ENCODE measurements at regions not wholly inside any gene's neighbourhood (a gene's known extent, or its start where the extent isn't known, plus 50 kb on each side); places are given as distances from the start of the nearest gene placed in this dataset.

- Histone ChIP-seq H3K36me3 (replicated peaks in 1 of 2; ENCODE audit: control insufficient read depth in 1 of 2, insufficient read depth in 2 of 2, low read length in 1 of 2) (peaks cover 4 to 7% of the 10 kb centered on the region in 2 experiments), H3K27me3 (ENCODE audit: insufficient read depth) (no peaks in the 10 kb centered on the region), H3K9me2 (no peaks in the 10 kb centered on the region), H3K9me3 (no peaks in the 10 kb centered on the region), H3F3A (replicated peaks; ENCODE audit: insufficient read depth) (peaks cover 9% of the 10 kb centered on the region), H4K20me1 (ENCODE audit: insufficient read depth) (no peaks in the 10 kb centered on the region), H2AFZ (ENCODE audit: low read depth) (no peak overlapping the region), H3K27ac (ENCODE audit: low read depth in 2 of 2, low read length in 1 of 2) (peak overlapping the region in 1 of 2 experiments; percentile 56; a peak in 2 of 4 replicates), H3K4me1 (ENCODE audit: control insufficient read depth in 1 of 2, insufficient read depth in 2 of 2, low read depth in 1 of 2, low read length in 1 of 2) (peaks cover 0 to 20% of the 10 kb centered on the region in 2 experiments; a peak in 2 of 4 replicates), H3K9ac (no peak overlapping the region), H3K4me2 (no peak overlapping the region), H3K79me2 (ENCODE audit: insufficient read depth) (peaks cover 19% of the 10 kb centered on the region; the same call in 1 of the 2 replicates), H3K4me3 (ENCODE audit: low read depth in 2 of 2, low read length in 1 of 2) (no peak overlapping the region)
- WGBS (ENCODE audit: low lambda C conversion rate), result 84% methylated on average over 7 of the region's 7 CpGs
- CTCF ChIA-PET, result interaction anchor here (0.7 to 2.0 kb wide), 8 partner anchors 11 to 476 kb away, joined by 3 to 6 read pairs (median 5); no protein-coding TSS in a partner anchor
- TF ChIP-seq MEF2A (IDR thresholded peaks at IDR 0.05; ENCODE audit: borderline replicate concordance, low read depth) (no peak), JUND (IDR thresholded peaks at IDR 0.05) (no peak), SIN3A (IDR thresholded peaks at IDR 0.05; ENCODE audit: borderline replicate concordance, low read depth, low read length) (no peak), EP300 (IDR thresholded peaks at IDR 0.05; ENCODE audit: borderline replicate concordance in 1 of 2, low read depth in 1 of 2, low read length in 1 of 2) (no peak), RCOR1 (IDR thresholded peaks at IDR 0.05; ENCODE audit: low read length) (no peak), IRF3 (IDR thresholded peaks at IDR 0.05; ENCODE audit: low read depth, low read length) (no peak), POLR2AphosphoS5 (IDR thresholded peaks at IDR 0.05; ENCODE audit: low read depth, low read length) (no peak), FOXJ3 (CRISPR knock-in tag; IDR thresholded peaks at IDR 0.05) (no peak), NRF1 (IDR thresholded peaks at IDR 0.05; ENCODE audit: low read depth, low read length) (no peak), FOSL2 (IDR thresholded peaks at IDR 0.05; ENCODE audit: borderline replicate concordance, low read depth) (no peak), GATA2 (CRISPR knock-in tag; IDR thresholded peaks at IDR 0.05) (no peak), SMC3 (IDR thresholded peaks at IDR 0.05; ENCODE audit: low read depth, low read length) (no peak), CHD2 (IDR thresholded peaks at IDR 0.05; ENCODE audit: low read length, partially characterized antibody) (no peak), MXI1 (IDR thresholded peaks at IDR 0.05; ENCODE audit: low read depth, low read length) (no peak)
- TF ChIP-seq, protein P1, sequence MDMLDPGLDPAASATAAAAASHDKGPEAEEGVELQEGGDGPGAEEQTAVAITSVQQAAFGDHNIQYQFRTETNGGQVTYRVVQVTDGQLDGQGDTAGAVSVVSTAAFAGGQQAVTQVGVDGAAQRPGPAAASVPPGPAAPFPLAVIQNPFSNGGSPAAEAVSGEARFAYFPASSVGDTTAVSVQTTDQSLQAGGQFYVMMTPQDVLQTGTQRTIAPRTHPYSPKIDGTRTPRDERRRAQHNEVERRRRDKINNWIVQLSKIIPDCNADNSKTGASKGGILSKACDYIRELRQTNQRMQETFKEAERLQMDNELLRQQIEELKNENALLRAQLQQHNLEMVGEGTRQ (IDR thresholded peaks at IDR 0.05; ENCODE audit: borderline replicate concordance, low read depth, low read length), result no peak
- POLR2A ChIA-PET, result interaction anchor here (1.0 to 1.6 kb wide), 3 partner anchors 20 to 249 kb away, joined by 3 to 4 read pairs (median 4); no protein-coding TSS in a partner anchor
- DNase-seq, result peak; percentile 62
Observed at GRCh38 chr3:44019736-44020135, 221.9 kb upstream of the TOPAZ1 start.

DNA sequence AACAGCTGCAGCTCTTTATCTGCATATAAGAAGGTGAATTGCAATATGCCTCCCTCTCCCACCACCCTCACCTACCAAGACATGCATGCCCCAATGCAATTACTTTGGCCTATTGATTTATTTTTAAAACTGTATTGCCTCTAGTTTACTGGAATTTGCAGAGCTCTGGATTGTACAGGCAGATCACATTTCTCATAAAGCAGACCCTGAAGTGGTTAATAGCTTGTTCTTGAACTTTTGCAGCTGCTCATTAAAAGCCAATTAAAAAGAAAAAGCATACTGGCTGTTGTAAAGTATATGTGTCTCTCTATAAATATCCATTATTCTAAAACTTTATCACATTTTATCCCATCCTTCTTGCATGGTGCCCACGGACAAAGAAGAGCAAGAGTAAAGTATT is 221.5 kb upstream of the TOPAZ1 start:
- peaks cover 0 to 20% of the 10 kb centered on the region in 2 experiments; a peak in 2 of 4 replicates for H3K4me1 ChIP-seq (ENCODE audit: control insufficient read depth in 1 of 2, insufficient read depth in 2 of 2, low read depth in 1 of 2, low read length in 1 of 2)
- peak overlapping the region in 1 of 2 experiments; percentile 56; a peak in 2 of 4 replicates for H3K27ac ChIP-seq (ENCODE audit: low read depth in 2 of 2, low read length in 1 of 2)
- no peaks in the 10 kb centered on the region for H4K20me1 ChIP-seq (ENCODE audit: insufficient read depth)
- peaks cover 19% of the 10 kb centered on the region; the same call in 1 of the 2 replicates for H3K79me2 ChIP-seq (ENCODE audit: insufficient read depth)
- POLR2A ChIA-PET, result interaction anchor here (1.0 to 1.6 kb wide), 3 partner anchors 20 to 250 kb away, joined by 3 to 4 read pairs (median 4); no protein-coding TSS in a partner anchor
- H3K4me2 ChIP-seq, result no peak overlapping the region
- no peak overlapping the region for H2AFZ ChIP-seq (ENCODE audit: low read depth)
- H3K4me3 ChIP-seq (ENCODE audit: low read depth in 2 of 2, low read length in 1 of 2), result no peak overlapping the region
- no peaks in the 10 kb centered on the region for H3K27me3 ChIP-seq (ENCODE audit: insufficient read depth)
- 48% methylated on average over 1 of the region's 1 CpG for WGBS (ENCODE audit: low lambda C conversion rate)
- DNase-seq, result no peak
- CTCF ChIA-PET, result interaction anchor here (0.7 to 2.0 kb wide), 7 partner anchors 11 to 476 kb away, joined by 3 to 6 read pairs (median 5); no protein-coding TSS in a partner anchor
- H3K36me3 ChIP-seq (replicated peaks in 1 of 2; ENCODE audit: control insufficient read depth in 1 of 2, insufficient read depth in 2 of 2, low read length in 1 of 2), result peaks cover 3 to 4% of the 10 kb centered on the region in 2 experiments
- no peaks in the 10 kb centered on the region for H3K9me3 ChIP-seq
- no peaks in the 10 kb centered on the region for H3K9me2 ChIP-seq
- H3K9ac ChIP-seq, result no peak overlapping the region
- H3F3A ChIP-seq (replicated peaks; ENCODE audit: insufficient read depth), result peaks cover 9% of the 10 kb centered on the region
- TF ChIP-seq SIN3A (IDR thresholded peaks at IDR 0.05; ENCODE audit: borderline replicate concordance, low read depth, low read length) (no peak), FOXM1 (IDR thresholded peaks at IDR 0.05; ENCODE audit: low read depth) (no peak), IRF3 (IDR thresholded peaks at IDR 0.05; ENCODE audit: low read depth, low read length) (no peak), RFX5 (IDR thresholded peaks at IDR 0.05; ENCODE audit: low read length) (no peak), ZBTB33 (IDR thresholded peaks at IDR 0.05; ENCODE audit: borderline replicate concordance, low read depth) (no peak), FOXJ3 (CRISPR knock-in tag; IDR thresholded peaks at IDR 0.05) (no peak), RAD21 (IDR thresholded peaks at IDR 0.05; ENCODE audit: low read length) (no peak), MEF2A (IDR thresholded peaks at IDR 0.05; ENCODE audit: borderline replicate concordance, low read depth) (no peak), RXRA (IDR thresholded peaks at IDR 0.05; ENCODE audit: borderline replicate concordance, low read depth) (no peak), NRF1 (IDR thresholded peaks at IDR 0.05; ENCODE audit: low read depth, low read length) (no peak)
- TF ChIP-seq, protein P2, sequence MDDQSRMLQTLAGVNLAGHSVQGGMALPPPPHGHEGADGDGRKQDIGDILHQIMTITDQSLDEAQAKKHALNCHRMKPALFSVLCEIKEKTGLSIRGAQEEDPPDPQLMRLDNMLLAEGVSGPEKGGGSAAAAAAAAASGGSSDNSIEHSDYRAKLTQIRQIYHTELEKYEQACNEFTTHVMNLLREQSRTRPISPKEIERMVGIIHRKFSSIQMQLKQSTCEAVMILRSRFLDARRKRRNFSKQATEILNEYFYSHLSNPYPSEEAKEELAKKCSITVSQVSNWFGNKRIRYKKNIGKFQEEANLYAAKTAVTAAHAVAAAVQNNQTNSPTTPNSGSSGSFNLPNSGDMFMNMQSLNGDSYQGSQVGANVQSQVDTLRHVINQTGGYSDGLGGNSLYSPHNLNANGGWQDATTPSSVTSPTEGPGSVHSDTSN (IDR thresholded peaks at IDR 0.05), result no peak
